ENCODE measurements at regions not wholly inside any gene's neighbourhood (a gene's known extent, or its start where the extent isn't known, plus 50 kb on each side); places are given as distances from the start of the nearest gene placed in this dataset.

GRCh38 chr3:154775821-154776548 is 304.1 kb upstream of the MME start:
- Mint-ChIP-seq H3K4me3 (no peak overlapping the region), H3K27ac (no peak overlapping the region), H3K9me3 (ENCODE audit: insufficient read depth) (no peaks in the 10 kb centered on the region), H3K27me3 (no peaks in the 10 kb centered on the region), H3K4me1 (no peaks in the 10 kb centered on the region)
- H3K79me2 ChIP-seq (ENCODE audit: control insufficient read depth, insufficient read depth, low read length) = no peaks in the 10 kb centered on the region
- WGBS (ENCODE audit: insufficient coverage) = 100% methylated on average over 1 of the region's 1 CpG
- H3K4me3 ChIP-seq (ENCODE audit: control extremely low read depth in 1 of 5, extremely low read depth in 1 of 5, insufficient read depth in 1 of 5, low read depth in 2 of 5, low read length in 4 of 5) = no peak overlapping the region
- ATAC-seq (ENCODE audit: low read depth) (no peak), DNase-seq (no peak)
- no peak overlapping the region for H3K9ac ChIP-seq (ENCODE audit: low read length)
- no peaks in the 10 kb centered on the region for H4K20me1 ChIP-seq (ENCODE audit: control insufficient read depth, insufficient read depth, low read length, poor library complexity, severe bottlenecking)
- no peak overlapping the region for H2AFZ ChIP-seq (ENCODE audit: insufficient read depth, low read depth, low read length, poor library complexity, severe bottlenecking)
- TF ChIP-seq EZH2 (IDR thresholded peaks at IDR 0.05; ENCODE audit: borderline replicate concordance, insufficient read depth, low read depth, low read length, poor library complexity, severe bottlenecking) = no peak
- TF ChIP-seq, protein P1, sequence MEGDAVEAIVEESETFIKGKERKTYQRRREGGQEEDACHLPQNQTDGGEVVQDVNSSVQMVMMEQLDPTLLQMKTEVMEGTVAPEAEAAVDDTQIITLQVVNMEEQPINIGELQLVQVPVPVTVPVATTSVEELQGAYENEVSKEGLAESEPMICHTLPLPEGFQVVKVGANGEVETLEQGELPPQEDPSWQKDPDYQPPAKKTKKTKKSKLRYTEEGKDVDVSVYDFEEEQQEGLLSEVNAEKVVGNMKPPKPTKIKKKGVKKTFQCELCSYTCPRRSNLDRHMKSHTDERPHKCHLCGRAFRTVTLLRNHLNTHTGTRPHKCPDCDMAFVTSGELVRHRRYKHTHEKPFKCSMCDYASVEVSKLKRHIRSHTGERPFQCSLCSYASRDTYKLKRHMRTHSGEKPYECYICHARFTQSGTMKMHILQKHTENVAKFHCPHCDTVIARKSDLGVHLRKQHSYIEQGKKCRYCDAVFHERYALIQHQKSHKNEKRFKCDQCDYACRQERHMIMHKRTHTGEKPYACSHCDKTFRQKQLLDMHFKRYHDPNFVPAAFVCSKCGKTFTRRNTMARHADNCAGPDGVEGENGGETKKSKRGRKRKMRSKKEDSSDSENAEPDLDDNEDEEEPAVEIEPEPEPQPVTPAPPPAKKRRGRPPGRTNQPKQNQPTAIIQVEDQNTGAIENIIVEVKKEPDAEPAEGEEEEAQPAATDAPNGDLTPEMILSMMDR (IDR thresholded peaks at IDR 0.05) = no peak
- ChIA-PET CTCF (no interaction called here), POLR2A (no interaction called here)
- peaks cover 0 to 12% (median 0%) of the 10 kb centered on the region in 3 donors for H3K9me3 ChIP-seq (ENCODE audit: control extremely low read depth in 1 of 3, control insufficient read depth in 2 of 3, insufficient read depth in 1 of 3, low read length in 2 of 3)
- no peak overlapping the region for H3K4me2 ChIP-seq (replicated peaks; ENCODE audit: low read depth, low read length, poor library complexity, severe bottlenecking)
- no peaks in the 10 kb centered on the region for H3K36me3 ChIP-seq (replicated peaks in 1 of 2; ENCODE audit: control extremely low read depth in 1 of 2, control insufficient read depth in 1 of 2, extremely low read depth in 1 of 2, insufficient read depth in 2 of 2, low read length in 1 of 2)
- H3K27ac ChIP-seq (ENCODE audit: low read length in 2 of 2) = no peak overlapping the region
- intact Hi-C loops (cut with micrococcal nuclease) = no loop called here
- H3K27me3 ChIP-seq (replicated peaks in 1 of 4; ENCODE audit: control extremely low read depth in 1 of 4, control insufficient read depth in 3 of 4, insufficient read depth in 4 of 4, low read length in 3 of 4) = no peaks in the 10 kb centered on the region
- no peaks in the 10 kb centered on the region for H3K4me1 ChIP-seq (ENCODE audit: control insufficient read depth in 2 of 2, insufficient read depth in 2 of 2, low read length in 2 of 2)

DNA sequence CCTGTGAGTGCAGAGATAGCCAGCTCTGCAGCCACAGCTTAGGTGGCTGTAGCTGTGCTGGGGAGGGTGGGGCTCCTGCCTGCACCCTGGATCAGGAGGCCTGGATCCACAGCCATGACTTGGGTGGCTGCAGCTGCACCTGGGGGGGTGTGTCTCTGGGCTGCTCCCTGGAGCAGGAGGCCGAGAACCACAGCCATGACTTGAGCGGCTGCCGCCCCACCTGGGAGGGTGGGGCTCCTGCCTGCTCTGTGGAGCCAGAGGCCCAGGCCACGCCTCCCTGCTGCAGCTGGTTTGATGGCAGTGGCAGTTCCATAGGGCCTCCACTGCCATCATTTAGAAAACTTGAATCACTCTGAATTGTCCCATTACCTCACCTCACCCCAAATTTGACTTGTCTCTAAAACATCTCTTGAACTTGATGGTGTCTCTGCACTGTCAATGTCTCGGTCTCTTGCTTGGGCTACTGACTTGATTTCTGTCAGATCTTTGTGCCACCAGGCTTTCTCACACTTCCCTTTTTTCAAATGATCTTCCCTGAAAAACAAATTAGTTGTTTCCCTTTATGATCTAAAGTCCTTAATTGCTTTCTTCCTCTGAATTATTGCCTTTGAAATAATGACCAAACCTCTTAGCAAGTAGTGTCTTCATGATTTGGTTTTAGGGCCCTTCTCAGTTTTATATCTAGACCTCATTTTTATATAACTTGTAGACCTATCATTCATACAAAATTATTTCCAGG is 313.2 kb upstream of the MME start:
- Mint-ChIP-seq H3K27ac (no peak overlapping the region), H3K4me3 (no peak overlapping the region), H3K9me3 (ENCODE audit: insufficient read depth) (no peaks in the 10 kb centered on the region), H3K27me3 (no peaks in the 10 kb centered on the region), H3K4me1 (peaks cover 7% of the 10 kb centered on the region)
- Histone ChIP-seq H2AFZ (ENCODE audit: insufficient read depth, low read depth, low read length, poor library complexity, severe bottlenecking) (peak overlapping the region; percentile 49), H3K9me3 (ENCODE audit: control extremely low read depth in 1 of 3, control insufficient read depth in 2 of 3, insufficient read depth in 1 of 3, low read length in 2 of 3) (peaks cover 0 to 16% (median 0%) of the 10 kb centered on the region in 3 donors), H3K79me2 (ENCODE audit: control insufficient read depth, insufficient read depth, low read length) (no peaks in the 10 kb centered on the region), H3K9ac (ENCODE audit: low read length) (no peak overlapping the region), H3K4me3 (ENCODE audit: control extremely low read depth in 1 of 5, extremely low read depth in 1 of 5, insufficient read depth in 1 of 5, low read depth in 2 of 5, low read length in 4 of 5) (no peak overlapping the region), H4K20me1 (ENCODE audit: control insufficient read depth, insufficient read depth, low read length, poor library complexity, severe bottlenecking) (no peaks in the 10 kb centered on the region), H3K27ac (ENCODE audit: low read length in 2 of 2) (no peak overlapping the region), H3K27me3 (replicated peaks in 1 of 4; ENCODE audit: control extremely low read depth in 1 of 4, control insufficient read depth in 3 of 4, insufficient read depth in 4 of 4, low read length in 3 of 4) (no peaks in the 10 kb centered on the region), H3K4me2 (replicated peaks; ENCODE audit: low read depth, low read length, poor library complexity, severe bottlenecking) (peak overlapping the region; percentile 20), H3K4me1 (ENCODE audit: control insufficient read depth in 2 of 2, insufficient read depth in 2 of 2, low read length in 2 of 2) (peaks cover 7 to 11% of the 10 kb centered on the region in 2 donors), H3K36me3 (replicated peaks in 1 of 2; ENCODE audit: control extremely low read depth in 1 of 2, control insufficient read depth in 1 of 2, extremely low read depth in 1 of 2, insufficient read depth in 2 of 2, low read length in 1 of 2) (no peaks in the 10 kb centered on the region)
- TF ChIP-seq EZH2 (IDR thresholded peaks at IDR 0.05; ENCODE audit: borderline replicate concordance, insufficient read depth, low read depth, low read length, poor library complexity, severe bottlenecking) = no peak
- TF ChIP-seq, protein P1 (IDR thresholded peaks at IDR 0.05) = no peak
- WGBS (ENCODE audit: insufficient coverage) = 13% methylated on average over 5 of the region's 5 CpGs
- ChIA-PET POLR2A (no interaction called here), CTCF (no interaction called here)
- ATAC-seq (ENCODE audit: low read depth) = no peak
- intact Hi-C loops (cut with micrococcal nuclease) = no loop called here
- DNase-seq = peak; percentile 7

All from B cell (primary cell).